Tibial artery (tissue), 4 donors: ENCODE measurements at regions not wholly inside any gene's neighbourhood (a gene's known extent, or its start where the extent isn't known, plus 50 kb on each side); places are given as distances from the start of the nearest gene placed in this dataset.

Experiments used
- DNase-seq, 2 donors: peaks; one replicate each; pipeline ENCODE4 v3.0.0-alpha.2; 2019
- H3K27ac ChIP-seq, 2 donors: fragments of 200-600 bp; sonication (generic) in 1 of 2; 1 replicate in 1 of 2; 2 replicates in 1 of 2; pipeline ENCODE4 v1.5.1; 2018 to 2019; ENCODE audit warnings: mild to moderate bottlenecking in 1 of 2
- H3K27me3 ChIP-seq, 2 donors: fragments of 200-600 bp; sonication (generic) in 1 of 2; one replicate each; pipeline versions ENCODE4 v1.5.1 to v1.6.0; 2016 to 2019
- H3K36me3 ChIP-seq, 3 donors: fragments of 200-600 bp; sonication (generic) in 2 of 3; one replicate each; pipeline ENCODE4 v1.5.1; 2016 to 2019; ENCODE audit warnings: mild to moderate bottlenecking in 2 of 3
- H3K4me1 ChIP-seq, 4 donors: fragments of 200-600 bp; sonication (generic) in 2 of 4; 1 replicate in 3 of 4; 2 replicates in 1 of 4; pipeline ENCODE4 v1.5.1; 2016 to 2019
- H3K4me3 ChIP-seq, 2 donors: fragments of 200-600 bp; sonication (generic) in 1 of 2; 1 replicate in 1 of 2; 2 replicates in 1 of 2; pipeline ENCODE4 v1.5.1; 2018 to 2019; ENCODE audit warnings: mild to moderate bottlenecking in 2 of 2
- H3K9me3 ChIP-seq, 3 donors: fragments of 200-600 bp; sonication (generic) in 1 of 3; one replicate each; pipeline ENCODE4 v1.5.1; 2016 to 2019
- CTCF ChIP-seq, 2 experiments: fragments of 200-600 bp in 1 of 2; fragments of 450-650 bp in 1 of 2; IDR thresholded peaks; one replicate each; pipeline ENCODE4 v1.5.1; 2017 to 2019; ENCODE audit warnings: antibody characterized with exemption in 2 of 2, mild to moderate bottlenecking in 1 of 2, moderate library complexity in 1 of 2
- intact Hi-C: fragments of 100-400 bp; cut with DNase I; formaldehyde crosslinking; loops from one replicate; pipeline ENCODE4 v1.15.0; 2023; ENCODE audit warnings: low total_unique reads

- no peaks in the 10 kb centered on the region for H3K4me1 ChIP-seq
- no peak for DNase-seq
- TF ChIP-seq CTCF (IDR thresholded peaks at IDR 0.05), result no peak
Measured at GRCh38 chr9:82128011-82128696, 139.6 kb downstream of the SPATA31D1 start.

GRCh38 chr9:82129708-82130107, 141.1 kb downstream of the SPATA31D1 start:
- Histone ChIP-seq H3K9me3 (no peaks in the 10 kb centered on the region), H3K27ac (no peak overlapping the region), H3K27me3 (no peaks in the 10 kb centered on the region), H3K4me1 (no peaks in the 10 kb centered on the region), H3K4me3 (no peak overlapping the region), H3K36me3 (no peaks in the 10 kb centered on the region)
- no peak for TF ChIP-seq CTCF (IDR thresholded peaks at IDR 0.05)
- DNase-seq, result no peak
- intact Hi-C loops, result no loop called here

More at GRCh38 chr9:82128011-82128696, 139.6 kb downstream of the SPATA31D1 start:
- intact Hi-C loops, result no loop called here
- Histone ChIP-seq H3K36me3 (no peaks in the 10 kb centered on the region), H3K27ac (no peak overlapping the region), H3K4me3 (no peak overlapping the region), H3K27me3 (no peaks in the 10 kb centered on the region), H3K9me3 (no peaks in the 10 kb centered on the region)

GRCh38 chr9:82130331-82131042, 141.9 kb downstream of the SPATA31D1 start:
- no peaks in the 10 kb centered on the region for H3K9me3 ChIP-seq
- no peaks in the 10 kb centered on the region for H3K4me1 ChIP-seq
- H3K36me3 ChIP-seq, result no peaks in the 10 kb centered on the region
- no peak for TF ChIP-seq CTCF (IDR thresholded peaks at IDR 0.05)
- no peak for DNase-seq
- no peaks in the 10 kb centered on the region for H3K27me3 ChIP-seq
- intact Hi-C loops, result no loop called here
- no peak overlapping the region for H3K4me3 ChIP-seq
- H3K27ac ChIP-seq, result no peak overlapping the region

GRCh38 chr9:82131072-82131471, 142.5 kb downstream of the SPATA31D1 start:
- no peaks in the 10 kb centered on the region for H3K36me3 ChIP-seq
- H3K27ac ChIP-seq, result no peak overlapping the region
- DNase-seq, result no peak
- H3K9me3 ChIP-seq, result no peaks in the 10 kb centered on the region
- intact Hi-C loops, result no loop called here
- no peaks in the 10 kb centered on the region for H3K4me1 ChIP-seq
- H3K4me3 ChIP-seq, result no peak overlapping the region
- H3K27me3 ChIP-seq, result no peaks in the 10 kb centered on the region
- no peak for TF ChIP-seq CTCF (IDR thresholded peaks at IDR 0.05)

- TF ChIP-seq CTCF (IDR thresholded peaks at IDR 0.05), result no peak
- Histone ChIP-seq H3K36me3 (no peaks in the 10 kb centered on the region), H3K9me3 (no peaks in the 10 kb centered on the region), H3K4me3 (no peak overlapping the region), H3K4me1 (no peaks in the 10 kb centered on the region), H3K27ac (no peak overlapping the region), H3K27me3 (no peaks in the 10 kb centered on the region)
- intact Hi-C loops, result no loop called here
- DNase-seq, result no peak
Measured at GRCh38 chr9:82132024-82132423, 143.5 kb downstream of the SPATA31D1 start.
